Limb (tissue), 2 donors: ENCODE measurements at regions not wholly inside any gene's neighbourhood (a gene's known extent, or its start where the extent isn't known, plus 50 kb on each side); places are given as distances from the start of the nearest gene placed in this dataset.

ENCODE experiments used
- DNase-seq, 2 donors: peaks; one replicate each; pipeline ENCODE4 v3.0.0-alpha.2; 2016; ENCODE audit errors: extremely low spot score in 2 of 2

DNA sequence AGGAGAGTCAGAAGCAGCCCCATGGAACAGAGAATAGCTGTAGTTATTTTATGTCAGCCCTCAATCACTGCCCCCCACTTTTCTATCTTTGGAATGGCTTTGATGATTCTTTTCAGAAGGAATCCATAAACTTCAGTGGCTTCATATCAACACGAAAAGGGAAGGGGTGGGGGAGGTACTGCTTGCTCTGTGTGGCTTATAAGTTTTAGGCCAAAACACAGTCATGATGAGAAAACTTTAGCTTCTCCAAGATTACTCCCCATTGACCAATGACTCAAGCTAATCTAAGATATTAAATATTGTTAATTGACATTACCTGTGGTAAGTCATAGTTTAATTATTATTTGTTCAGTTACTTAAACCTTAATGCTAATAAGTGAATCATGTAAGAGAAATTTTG lies 669.6 kb upstream of the FAM241A start:
- no peak for DNase-seq

- DNase-seq: no peak
These were observed 664.7 kb upstream of the FAM241A start for GRCh38 chr4:111480510-111480909.

- no peak for DNase-seq
These were observed 661.7 kb upstream of the FAM241A start for GRCh38 chr4:111483375-111484169.

- DNase-seq: peak in 1 of 2 donors; percentile 7
These were observed 652.8 kb upstream of the FAM241A start for GRCh38 chr4:111492496-111492895.

- DNase-seq: no peak
These were observed 650.8 kb upstream of the FAM241A start for GRCh38 chr4:111494471-111494870.

GRCh38 chr4:111494971-111495370 lies 650.3 kb upstream of the FAM241A start:
- no peak for DNase-seq

- DNase-seq: no peak
These were observed 646.0 kb upstream of the FAM241A start for GRCh38 chr4:111499291-111499690.

DNA sequence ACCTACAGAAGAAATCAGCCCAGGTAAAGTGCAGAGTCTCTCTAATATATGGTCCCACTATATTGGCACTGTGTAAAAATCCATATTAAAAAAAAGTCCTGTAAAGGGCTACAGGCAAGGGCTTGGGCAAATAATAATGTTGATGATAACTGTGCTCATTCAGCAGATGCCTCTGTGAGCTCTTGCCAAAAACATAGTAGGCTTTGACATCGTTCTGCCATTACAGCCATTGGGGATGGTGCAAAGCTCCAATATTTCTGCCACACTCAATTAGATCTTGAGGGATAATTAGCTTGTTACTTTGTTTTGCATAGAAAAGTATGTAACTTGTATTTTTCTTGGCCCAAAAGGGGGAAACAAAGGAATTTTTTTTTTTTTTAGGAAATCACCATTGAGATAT lies 645.5 kb upstream of the FAM241A start:
- DNase-seq: no peak

DNA sequence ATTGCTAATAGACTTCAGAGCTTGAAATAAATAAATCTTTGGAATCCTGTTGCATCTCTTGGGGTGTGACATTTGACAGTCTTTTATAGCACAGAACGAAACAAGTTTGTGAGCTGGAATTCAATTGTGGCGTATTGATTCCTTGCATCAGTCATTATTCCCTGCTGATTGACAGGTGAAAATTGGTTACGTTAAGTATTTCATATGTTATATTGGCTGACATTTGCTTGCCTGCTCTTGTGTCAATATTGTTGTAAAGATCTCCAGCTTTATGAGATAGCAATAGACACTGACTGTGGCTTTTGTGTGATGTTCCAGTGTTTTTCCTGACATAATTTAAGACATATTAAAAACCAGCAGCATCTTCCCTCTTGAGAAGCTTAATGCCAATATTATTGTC lies 644.4 kb upstream of the FAM241A start:
- no peak for DNase-seq

GRCh38 chr4:111501946-111502345 lies 643.3 kb upstream of the FAM241A start:
- peak in 1 of 2 donors; percentile 32 for DNase-seq

DNA sequence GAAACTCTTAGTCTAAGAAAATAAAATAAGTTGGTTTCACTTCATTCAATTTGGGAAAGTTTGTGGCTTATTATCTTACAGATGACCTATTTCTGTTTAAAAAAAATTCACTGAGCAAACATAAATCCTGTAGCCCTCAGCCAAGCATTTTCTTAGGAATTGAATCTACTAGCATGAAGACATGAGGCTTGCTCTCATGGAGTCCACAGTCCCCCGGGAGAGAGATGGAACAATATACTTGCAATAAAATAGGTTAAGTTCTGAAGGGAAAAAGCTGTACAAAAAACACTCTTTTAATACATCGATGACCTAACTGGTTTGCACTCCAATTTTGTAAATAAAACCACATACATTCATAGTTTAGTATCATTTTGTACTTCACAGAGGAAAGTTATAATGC lies 642.6 kb upstream of the FAM241A start:
- no peak for DNase-seq

GRCh38 chr4:111506706-111507105 lies 638.5 kb upstream of the FAM241A start:
- DNase-seq: no peak

- no peak for DNase-seq
These were observed 634.7 kb upstream of the FAM241A start for GRCh38 chr4:111510535-111510934.

- no peak for DNase-seq
These were observed 633.0 kb upstream of the FAM241A start for GRCh38 chr4:111512081-111512783.

- no peak for DNase-seq
These were observed 625.6 kb upstream of the FAM241A start for GRCh38 chr4:111519683-111520082.

DNA sequence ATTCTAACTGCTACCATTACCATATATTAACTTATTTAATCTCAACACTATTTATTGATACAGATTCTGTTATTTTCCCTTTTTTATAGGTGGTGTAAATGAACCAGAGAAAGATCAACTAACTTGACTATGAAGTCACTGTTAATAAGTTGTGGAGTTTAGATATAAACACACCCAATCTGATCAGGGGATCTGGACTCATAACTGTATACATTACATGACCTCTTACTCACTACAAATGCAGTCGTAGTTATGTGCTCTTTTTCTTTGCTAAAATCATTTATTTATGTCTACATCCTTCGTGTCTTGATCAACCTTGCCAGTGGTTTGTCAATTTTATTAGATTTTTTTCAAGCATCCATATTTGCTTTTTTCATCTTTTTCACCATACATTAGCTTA lies 614.8 kb upstream of the FAM241A start:
- DNase-seq: no peak

GRCh38 chr4:111535792-111536191 lies 609.5 kb upstream of the FAM241A start:
- no peak for DNase-seq

DNA sequence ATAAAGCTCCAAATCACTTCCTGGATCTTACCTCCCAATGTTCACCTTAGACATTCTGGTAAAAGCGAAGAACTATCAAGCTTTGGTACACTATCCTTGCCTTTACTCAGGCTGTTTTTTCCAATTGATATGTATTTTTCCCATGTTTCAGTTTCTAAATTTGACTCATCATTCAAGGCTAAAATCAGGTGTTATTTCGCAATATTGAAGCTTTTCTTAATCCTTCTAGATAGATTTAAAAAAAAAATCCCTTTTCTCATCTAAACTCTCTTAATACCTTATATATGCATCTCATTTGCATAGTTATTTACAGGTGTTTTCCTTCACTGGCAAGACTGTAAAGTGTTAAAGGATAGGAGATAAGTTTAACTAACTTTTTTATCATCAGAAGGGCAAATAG lies 608.1 kb upstream of the FAM241A start:
- DNase-seq: no peak

DNA sequence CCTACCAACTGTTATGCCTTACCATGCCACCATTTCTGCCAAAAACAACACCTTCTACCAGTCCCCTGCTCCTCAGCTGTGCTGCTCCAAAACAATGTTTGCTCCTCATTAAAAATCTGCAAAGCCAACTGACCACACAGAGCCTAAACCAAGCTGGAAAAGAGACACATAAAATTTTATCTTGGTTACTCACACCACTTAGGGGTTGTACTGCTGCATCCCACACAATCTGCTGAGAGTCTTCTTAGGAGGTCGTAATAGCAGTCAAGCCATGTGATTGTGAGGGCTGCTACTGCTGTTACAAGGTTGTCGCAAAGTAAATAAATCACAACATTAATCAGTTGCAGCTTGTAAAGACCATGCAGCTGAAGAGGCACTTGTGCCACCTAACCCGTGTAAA lies 607.4 kb upstream of the FAM241A start:
- no peak for DNase-seq

DNA sequence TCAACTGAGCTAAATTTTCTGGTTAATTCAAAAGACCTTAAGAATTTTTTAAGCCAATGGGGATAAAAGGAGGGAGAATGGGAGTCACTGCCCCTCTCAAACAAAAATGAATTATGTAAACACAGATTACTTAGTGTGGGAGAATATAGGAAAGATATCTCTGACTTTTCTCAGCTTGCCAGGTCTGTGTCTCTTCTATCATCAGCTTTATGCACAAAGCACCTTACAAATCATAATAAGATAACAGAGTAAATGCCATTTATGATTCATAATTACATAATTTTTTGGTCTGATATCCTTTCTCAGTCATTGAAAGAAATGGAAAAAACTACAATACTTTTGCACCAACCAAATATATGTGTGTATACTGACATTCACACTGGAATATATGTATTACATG lies 604.6 kb upstream of the FAM241A start:
- no peak for DNase-seq

- DNase-seq: no peak
These were observed 603.2 kb upstream of the FAM241A start for GRCh38 chr4:111542056-111542455.

DNA sequence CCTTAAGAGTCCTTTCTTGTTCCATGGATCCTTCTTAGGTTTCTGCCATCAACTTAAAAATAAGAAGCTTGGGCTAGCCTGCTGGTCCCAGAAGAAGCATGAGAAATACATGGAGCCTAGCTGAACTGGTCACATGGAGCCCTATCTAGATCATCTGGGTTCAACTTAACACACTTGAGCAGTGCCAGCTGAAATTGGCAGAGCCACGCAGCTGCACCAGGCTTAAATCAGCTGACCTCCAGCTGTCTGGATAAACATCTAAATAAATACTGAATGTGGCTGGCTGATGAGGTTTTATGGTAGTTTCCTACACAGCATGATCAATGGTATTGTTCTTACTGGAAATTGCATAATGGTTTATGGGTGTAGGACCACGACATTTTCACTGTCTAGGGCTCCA lies 598.4 kb upstream of the FAM241A start:
- no peak for DNase-seq

GRCh38 chr4:111556141-111556781 lies 589.0 kb upstream of the FAM241A start:
- DNase-seq: no peak
